Central memory CD8-positive, alpha-beta T cell (primary cell): ENCODE measurements at regions not wholly inside any gene's neighbourhood (a gene's known extent, or its start where the extent isn't known, plus 50 kb on each side); places are given as distances from the start of the nearest gene placed in this dataset.
"Not testable (repeated sequence)": the region's sequence is repeated elsewhere in the genome, so short reads cannot be mapped to it uniquely, and the experiment has no call there.

ENCODE experiments used
- ATAC-seq: fragments of 150-1000 bp; cut with Tn5 transposase; replicated peaks from 2 replicates; pipeline ENCODE4 v1.10.0; 2022; ENCODE audit warnings: mild to moderate bottlenecking, moderate FRiP score, moderate number of reproducible peaks; ENCODE audit not compliant: poor library complexity, severe bottlenecking; ENCODE audit errors: extremely low read depth
- DNase-seq, 2 donors: peaks; one replicate each; pipeline ENCODE4 v3.0.0; 2021; ENCODE audit warnings: low spot score in 2 of 2
- H3K27ac Mint-ChIP-seq: one replicate; pipeline ENCODE4 v1.8.0; 2022; ENCODE audit warnings: low read depth, mild to moderate bottlenecking, moderate library complexity, mixed read lengths
- H3K27me3 Mint-ChIP-seq: one replicate; pipeline ENCODE4 v1.8.0; 2022; ENCODE audit warnings: mixed read lengths
- H3K36me3 Mint-ChIP-seq: one replicate; pipeline ENCODE4 v1.8.0; 2022; ENCODE audit warnings: mild to moderate bottlenecking, moderate library complexity, mixed read lengths; ENCODE audit not compliant: insufficient read depth
- H3K4me1 Mint-ChIP-seq: one replicate; pipeline ENCODE4 v1.8.0; 2022; ENCODE audit warnings: mixed read lengths
- H3K4me3 Mint-ChIP-seq: one replicate; pipeline ENCODE4 v1.8.0; 2022; ENCODE audit warnings: mild to moderate bottlenecking, moderate library complexity, mixed read lengths
- H3K9me3 Mint-ChIP-seq: one replicate; pipeline ENCODE4 v1.8.0; 2022; ENCODE audit warnings: mixed read lengths

GRCh38 chr1:166573199-166573598 is 266.1 kb upstream of the POGK start:
- no peaks in the 10 kb centered on the region for H3K9me3 Mint-ChIP-seq
- H3K4me3 Mint-ChIP-seq: no peak overlapping the region

GRCh38 chr1:166579557-166580501 is 259.4 kb upstream of the POGK start:
- Mint-ChIP-seq H3K4me3 (no peak overlapping the region), H3K27me3 (peaks cover 47% of the 10 kb centered on the region), H3K27ac (no peak overlapping the region), H3K9me3 (no peaks in the 10 kb centered on the region), H3K36me3 (no peaks in the 10 kb centered on the region), H3K4me1 (no peaks in the 10 kb centered on the region)
- ATAC-seq (no peak), DNase-seq (no peak)

More at GRCh38 chr1:166573199-166573598, 266.1 kb upstream of the POGK start:
- no peak overlapping the region for H3K27ac Mint-ChIP-seq
- ATAC-seq (no peak), DNase-seq (no peak)
- no peaks in the 10 kb centered on the region for H3K36me3 Mint-ChIP-seq
- H3K27me3 Mint-ChIP-seq: peaks cover 14% of the 10 kb centered on the region
- H3K4me1 Mint-ChIP-seq: no peaks in the 10 kb centered on the region

- Mint-ChIP-seq H3K27ac (no peak overlapping the region), H3K4me1 (no peaks in the 10 kb centered on the region), H3K9me3 (no peaks in the 10 kb centered on the region), H3K4me3 (no peak overlapping the region), H3K36me3 (no peaks in the 10 kb centered on the region), H3K27me3 (peaks cover 23% of the 10 kb centered on the region)
- ATAC-seq (no peak), DNase-seq (no peak)
Observed at GRCh38 chr1:166588741-166589140, 250.5 kb upstream of the POGK start.

- Mint-ChIP-seq H3K4me3 (no peak overlapping the region), H3K27me3 (peaks cover 23% of the 10 kb centered on the region), H3K36me3 (no peaks in the 10 kb centered on the region), H3K27ac (no peak overlapping the region), H3K4me1 (no peaks in the 10 kb centered on the region), H3K9me3 (no peaks in the 10 kb centered on the region)
- ATAC-seq (no peak), DNase-seq (no peak)
Observed at GRCh38 chr1:166590161-166590560, 249.1 kb upstream of the POGK start.

GRCh38 chr1:166594646-166595045 is 244.6 kb upstream of the POGK start:
- no peaks in the 10 kb centered on the region for H3K9me3 Mint-ChIP-seq

GRCh38 chr1:166597516-166597915 is 241.8 kb upstream of the POGK start:
- H3K27ac Mint-ChIP-seq: no peak overlapping the region
- H3K36me3 Mint-ChIP-seq: no peaks in the 10 kb centered on the region
- ATAC-seq (no peak), DNase-seq (no peak)
- no peak overlapping the region for H3K4me3 Mint-ChIP-seq
- no peaks in the 10 kb centered on the region for H3K9me3 Mint-ChIP-seq
- peaks cover 43% of the 10 kb centered on the region for H3K27me3 Mint-ChIP-seq
- no peaks in the 10 kb centered on the region for H3K4me1 Mint-ChIP-seq

More at GRCh38 chr1:166594646-166595045, 244.6 kb upstream of the POGK start:
- no peaks in the 10 kb centered on the region for H3K36me3 Mint-ChIP-seq
- H3K27ac Mint-ChIP-seq: no peak overlapping the region
- ATAC-seq (no peak), DNase-seq (no peak)
- peaks cover 42% of the 10 kb centered on the region for H3K27me3 Mint-ChIP-seq
- no peak overlapping the region for H3K4me3 Mint-ChIP-seq
- no peaks in the 10 kb centered on the region for H3K4me1 Mint-ChIP-seq

- DNase-seq: no peak
- Mint-ChIP-seq H3K27ac (no peak overlapping the region), H3K4me1 (no peaks in the 10 kb centered on the region), H3K36me3 (no peaks in the 10 kb centered on the region), H3K4me3 (no peak overlapping the region), H3K27me3 (peaks cover 26% of the 10 kb centered on the region), H3K9me3 (no peaks in the 10 kb centered on the region)
- ATAC-seq: no peak
Observed at GRCh38 chr1:166600574-166600973, 238.7 kb upstream of the POGK start.

GRCh38 chr1:166601650-166602278 is 237.5 kb upstream of the POGK start:
- H3K4me3 Mint-ChIP-seq: no peak overlapping the region
- no peaks in the 10 kb centered on the region for H3K9me3 Mint-ChIP-seq
- ATAC-seq: no peak
- peaks cover 26% of the 10 kb centered on the region for H3K27me3 Mint-ChIP-seq
- H3K4me1 Mint-ChIP-seq: no peaks in the 10 kb centered on the region
- no peak overlapping the region for H3K27ac Mint-ChIP-seq
- no peaks in the 10 kb centered on the region for H3K36me3 Mint-ChIP-seq
- DNase-seq: no peak

GRCh38 chr1:166602801-166603200 is 236.5 kb upstream of the POGK start:
- H3K4me3 Mint-ChIP-seq, H3K9me3 Mint-ChIP-seq, H3K36me3 Mint-ChIP-seq, DNase-seq, ATAC-seq, H3K27ac Mint-ChIP-seq, H3K4me1 Mint-ChIP-seq: not testable (repeated sequence)
- peaks cover 23% of the 10 kb centered on the region for H3K27me3 Mint-ChIP-seq

GRCh38 chr1:166603296-166603695 is 236.0 kb upstream of the POGK start:
- Mint-ChIP-seq H3K4me3 (no peak overlapping the region), H3K4me1 (no peaks in the 10 kb centered on the region), H3K27ac (no peak overlapping the region), H3K9me3 (no peaks in the 10 kb centered on the region), H3K36me3 (no peaks in the 10 kb centered on the region), H3K27me3 (peaks cover 18% of the 10 kb centered on the region)
- DNase-seq (no peak), ATAC-seq (no peak)

- Mint-ChIP-seq H3K9me3 (no peaks in the 10 kb centered on the region), H3K27me3 (peaks cover 2% of the 10 kb centered on the region), H3K27ac (no peak overlapping the region), H3K4me3 (no peak overlapping the region), H3K4me1 (no peaks in the 10 kb centered on the region), H3K36me3 (no peaks in the 10 kb centered on the region)
- ATAC-seq: no peak
- DNase-seq: no peak
Observed at GRCh38 chr1:166605137-166605536, 234.1 kb upstream of the POGK start.

- no peak overlapping the region for H3K4me3 Mint-ChIP-seq
- H3K4me1 Mint-ChIP-seq: no peaks in the 10 kb centered on the region
- H3K36me3 Mint-ChIP-seq: no peaks in the 10 kb centered on the region
- H3K27ac Mint-ChIP-seq: no peak overlapping the region
- H3K9me3 Mint-ChIP-seq: no peaks in the 10 kb centered on the region
- no peak for ATAC-seq
- DNase-seq: no peak
- peaks cover 2% of the 10 kb centered on the region for H3K27me3 Mint-ChIP-seq
Observed at GRCh38 chr1:166612886-166613285, 226.4 kb upstream of the POGK start.

GRCh38 chr1:166616206-166616605 is 223.1 kb upstream of the POGK start:
- Mint-ChIP-seq H3K4me1 (no peaks in the 10 kb centered on the region), H3K27me3 (peaks cover 19% of the 10 kb centered on the region), H3K36me3 (no peaks in the 10 kb centered on the region), H3K9me3 (no peaks in the 10 kb centered on the region), H3K4me3 (no peak overlapping the region), H3K27ac (no peak overlapping the region)
- no peak for ATAC-seq
- DNase-seq: no peak
